ENCODE measurements at regions not wholly inside any gene's neighbourhood (a gene's known extent, or its start where the extent isn't known, plus 50 kb on each side); places are given as distances from the start of the nearest gene placed in this dataset.
"Not testable (repeated sequence)": the region's sequence is repeated elsewhere in the genome, so short reads cannot be mapped to it uniquely, and the experiment has no call there.

DNA sequence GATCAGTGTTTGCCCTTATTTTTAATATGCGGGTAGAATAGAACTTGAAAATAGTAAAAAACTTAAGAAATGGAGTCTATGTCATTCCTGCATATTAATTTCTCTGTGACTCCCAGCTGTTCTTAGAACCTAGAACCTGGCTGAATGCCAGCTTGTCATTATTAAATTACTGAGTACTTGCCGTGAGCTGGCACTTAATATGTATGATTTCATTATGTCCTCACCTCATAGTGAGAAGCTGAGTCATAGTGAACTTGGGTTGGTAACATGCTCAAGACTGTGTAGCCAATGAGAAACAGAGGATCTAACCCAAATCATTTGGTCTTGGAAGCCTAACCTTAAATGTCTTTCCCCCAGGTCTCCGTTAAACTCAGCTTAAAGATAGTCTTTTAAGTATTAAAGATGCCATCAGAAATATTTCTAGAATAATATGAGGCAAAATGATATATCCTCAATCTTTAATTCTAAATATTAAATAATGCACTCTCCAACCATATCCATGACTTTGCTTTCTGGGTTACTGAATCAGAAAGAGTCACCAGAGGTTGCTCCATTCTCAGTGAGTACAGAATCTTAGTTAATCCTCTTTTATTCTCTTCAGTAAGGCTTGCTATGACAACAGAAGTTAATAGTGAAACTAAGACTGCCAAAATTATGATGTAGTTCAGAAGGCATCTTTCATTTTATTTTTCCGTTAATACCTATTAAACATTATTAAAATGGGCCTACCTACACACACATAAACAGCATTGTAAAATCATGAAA, 58.6 kb upstream of the TLL1 start:
- DNase-seq (ENCODE audit: low spot score) (no peak), ATAC-seq (no peak)
- ChIA-PET CTCF (no interaction called here), POLR2A (no interaction called here)
- TF ChIP-seq, protein P1, sequence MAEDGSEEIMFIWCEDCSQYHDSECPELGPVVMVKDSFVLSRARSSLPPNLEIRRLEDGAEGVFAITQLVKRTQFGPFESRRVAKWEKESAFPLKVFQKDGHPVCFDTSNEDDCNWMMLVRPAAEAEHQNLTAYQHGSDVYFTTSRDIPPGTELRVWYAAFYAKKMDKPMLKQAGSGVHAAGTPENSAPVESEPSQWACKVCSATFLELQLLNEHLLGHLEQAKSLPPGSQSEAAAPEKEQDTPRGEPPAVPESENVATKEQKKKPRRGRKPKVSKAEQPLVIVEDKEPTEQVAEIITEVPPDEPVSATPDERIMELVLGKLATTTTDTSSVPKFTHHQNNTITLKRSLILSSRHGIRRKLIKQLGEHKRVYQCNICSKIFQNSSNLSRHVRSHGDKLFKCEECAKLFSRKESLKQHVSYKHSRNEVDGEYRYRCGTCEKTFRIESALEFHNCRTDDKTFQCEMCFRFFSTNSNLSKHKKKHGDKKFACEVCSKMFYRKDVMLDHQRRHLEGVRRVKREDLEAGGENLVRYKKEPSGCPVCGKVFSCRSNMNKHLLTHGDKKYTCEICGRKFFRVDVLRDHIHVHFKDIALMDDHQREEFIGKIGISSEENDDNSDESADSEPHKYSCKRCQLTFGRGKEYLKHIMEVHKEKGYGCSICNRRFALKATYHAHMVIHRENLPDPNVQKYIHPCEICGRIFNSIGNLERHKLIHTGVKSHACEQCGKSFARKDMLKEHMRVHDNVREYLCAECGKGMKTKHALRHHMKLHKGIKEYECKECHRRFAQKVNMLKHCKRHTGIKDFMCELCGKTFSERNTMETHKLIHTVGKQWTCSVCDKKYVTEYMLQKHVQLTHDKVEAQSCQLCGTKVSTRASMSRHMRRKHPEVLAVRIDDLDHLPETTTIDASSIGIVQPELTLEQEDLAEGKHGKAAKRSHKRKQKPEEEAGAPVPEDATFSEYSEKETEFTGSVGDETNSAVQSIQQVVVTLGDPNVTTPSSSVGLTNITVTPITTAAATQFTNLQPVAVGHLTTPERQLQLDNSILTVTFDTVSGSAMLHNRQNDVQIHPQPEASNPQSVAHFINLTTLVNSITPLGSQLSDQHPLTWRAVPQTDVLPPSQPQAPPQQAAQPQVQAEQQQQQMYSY (CRISPR knock-in tag; IDR thresholded peaks at IDR 0.05), result no peak
- TF ChIP-seq ZNF671 (CRISPR knock-in tag; IDR thresholded peaks at IDR 0.05) (no peak), MXD4 (CRISPR knock-in tag; IDR thresholded peaks at IDR 0.05; ENCODE audit: borderline replicate concordance) (no peak)
- Mint-ChIP-seq H3K36me3 (peaks cover 6% of the 10 kb centered on the region), H3K4me1 (no peaks in the 10 kb centered on the region), H3K9me3 (peaks cover 21% of the 10 kb centered on the region), H3K27me3 (ENCODE audit: low read depth) (no peaks in the 10 kb centered on the region), H3K4me3 (no peak overlapping the region), H3K27ac (no peak overlapping the region)

DNA sequence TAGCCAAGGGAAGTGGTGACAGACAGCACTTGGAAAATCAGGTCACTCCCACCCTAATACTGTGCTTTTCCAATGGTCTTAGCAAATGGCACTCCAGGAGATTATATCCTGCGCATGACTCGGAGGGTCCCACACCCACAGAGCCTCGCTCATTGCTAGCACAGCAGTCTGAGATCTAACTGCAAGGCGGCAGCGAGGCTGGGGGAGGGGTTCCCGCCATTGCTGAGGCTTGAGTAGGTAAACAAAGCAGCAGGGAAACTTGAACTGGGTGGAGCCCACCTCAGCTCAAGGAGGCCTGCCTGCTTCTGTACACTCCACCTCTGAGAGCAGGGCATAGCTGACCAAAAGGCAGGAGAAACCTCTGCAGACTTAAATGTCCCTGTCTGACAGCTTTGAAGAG, 53.9 kb upstream of the TLL1 start:
- H3K4me3 Mint-ChIP-seq; H3K4me1 Mint-ChIP-seq; CTCF ChIA-PET; DNase-seq (ENCODE audit: low spot score); POLR2A ChIA-PET; H3K27me3 Mint-ChIP-seq (ENCODE audit: low read depth); H3K36me3 Mint-ChIP-seq; ATAC-seq; H3K27ac Mint-ChIP-seq: not testable (repeated sequence)
- H3K9me3 Mint-ChIP-seq, result peaks cover 31% of the 10 kb centered on the region

All from WTC11 (cell line).